IPS-18a (cell line): ENCODE measurements at regions not wholly inside any gene's neighbourhood (a gene's known extent, or its start where the extent isn't known, plus 50 kb on each side); places are given as distances from the start of the nearest gene placed in this dataset.

ENCODE experiments used
- H3K27ac ChIP-seq: one replicate; pipeline ENCODE4 v1.5.1; 2013; ENCODE audit warnings: low read length
- H3K27me3 ChIP-seq: one replicate; pipeline ENCODE4 v1.6.1; 2013; ENCODE audit warnings: mild to moderate bottlenecking, low read length; ENCODE audit not compliant: control insufficient read depth, insufficient read depth
- H3K36me3 ChIP-seq: one replicate; pipeline ENCODE4 v1.6.1; 2013; ENCODE audit warnings: low read depth, low read length; ENCODE audit not compliant: control insufficient read depth
- H3K4me1 ChIP-seq: one replicate; pipeline ENCODE4 v1.6.1; 2013; ENCODE audit warnings: low read depth, low read length; ENCODE audit not compliant: control insufficient read depth
- H3K4me3 ChIP-seq: one replicate; pipeline ENCODE4 v1.5.1; 2013; ENCODE audit warnings: low read length
- H3K9ac ChIP-seq: one replicate; pipeline ENCODE4 v1.6.1; 2013; ENCODE audit warnings: mild to moderate bottlenecking, low read length, moderate library complexity
- H3K9me3 ChIP-seq: one replicate; pipeline ENCODE4 v1.6.1; 2013; ENCODE audit warnings: low read depth, low read length; ENCODE audit not compliant: control insufficient read depth

GRCh38 chr4:114512595-114513295 is 85.9 kb upstream of the UGT8 start:
- Histone ChIP-seq H3K9me3 (no peaks in the 10 kb centered on the region), H3K9ac (no peak overlapping the region), H3K27ac (no peak overlapping the region), H3K27me3 (no peaks in the 10 kb centered on the region), H3K4me3 (no peak overlapping the region), H3K4me1 (peaks cover 5% of the 10 kb centered on the region), H3K36me3 (no peaks in the 10 kb centered on the region)

- H3K36me3 ChIP-seq, result no peaks in the 10 kb centered on the region
- H3K9me3 ChIP-seq, result no peaks in the 10 kb centered on the region
- no peak overlapping the region for H3K9ac ChIP-seq
- H3K4me3 ChIP-seq, result no peak overlapping the region
- H3K4me1 ChIP-seq, result no peaks in the 10 kb centered on the region
- no peak overlapping the region for H3K27ac ChIP-seq
- H3K27me3 ChIP-seq, result no peaks in the 10 kb centered on the region
These were observed 79.2 kb upstream of the UGT8 start for GRCh38 chr4:114519368-114519767.

- H3K9me3 ChIP-seq, result no peaks in the 10 kb centered on the region
- H3K9ac ChIP-seq, result no peak overlapping the region
- H3K27me3 ChIP-seq, result no peaks in the 10 kb centered on the region
- H3K4me3 ChIP-seq, result no peak overlapping the region
- H3K4me1 ChIP-seq, result no peaks in the 10 kb centered on the region
- no peak overlapping the region for H3K27ac ChIP-seq
- H3K36me3 ChIP-seq, result no peaks in the 10 kb centered on the region
These were observed 71.4 kb upstream of the UGT8 start for GRCh38 chr4:114527170-114527569.

- Histone ChIP-seq H3K27me3 (no peaks in the 10 kb centered on the region), H3K27ac (no peak overlapping the region), H3K9me3 (no peaks in the 10 kb centered on the region), H3K9ac (no peak overlapping the region), H3K4me1 (no peaks in the 10 kb centered on the region), H3K4me3 (no peak overlapping the region), H3K36me3 (no peaks in the 10 kb centered on the region)
These were observed 71.0 kb upstream of the UGT8 start for GRCh38 chr4:114527637-114528036.

- Histone ChIP-seq H3K4me1 (no peaks in the 10 kb centered on the region), H3K9me3 (no peaks in the 10 kb centered on the region), H3K36me3 (no peaks in the 10 kb centered on the region), H3K9ac (no peak overlapping the region), H3K4me3 (no peak overlapping the region), H3K27ac (no peak overlapping the region), H3K27me3 (no peaks in the 10 kb centered on the region)
These were observed 62.9 kb upstream of the UGT8 start for GRCh38 chr4:114535725-114536124.

- H3K4me3 ChIP-seq, result no peak overlapping the region
- H3K9ac ChIP-seq, result no peak overlapping the region
- no peak overlapping the region for H3K27ac ChIP-seq
- H3K27me3 ChIP-seq, result no peaks in the 10 kb centered on the region
- H3K36me3 ChIP-seq, result no peaks in the 10 kb centered on the region
- no peaks in the 10 kb centered on the region for H3K9me3 ChIP-seq
- H3K4me1 ChIP-seq, result no peaks in the 10 kb centered on the region
These were observed 61.3 kb upstream of the UGT8 start for GRCh38 chr4:114537352-114537751.

GRCh38 chr4:114538012-114538617 is 60.5 kb upstream of the UGT8 start:
- no peaks in the 10 kb centered on the region for H3K9me3 ChIP-seq
- no peaks in the 10 kb centered on the region for H3K27me3 ChIP-seq
- H3K4me3 ChIP-seq, result no peak overlapping the region
- H3K4me1 ChIP-seq, result no peaks in the 10 kb centered on the region
- H3K36me3 ChIP-seq, result no peaks in the 10 kb centered on the region
- no peak overlapping the region for H3K9ac ChIP-seq
- H3K27ac ChIP-seq, result no peak overlapping the region

GRCh38 chr4:114539985-114540384 is 58.6 kb upstream of the UGT8 start:
- H3K36me3 ChIP-seq, result no peaks in the 10 kb centered on the region
- no peak overlapping the region for H3K27ac ChIP-seq
- no peak overlapping the region for H3K9ac ChIP-seq
- H3K4me1 ChIP-seq, result no peaks in the 10 kb centered on the region
- no peak overlapping the region for H3K4me3 ChIP-seq
- H3K9me3 ChIP-seq, result no peaks in the 10 kb centered on the region
- no peaks in the 10 kb centered on the region for H3K27me3 ChIP-seq

GRCh38 chr4:114547340-114548134 is 51.1 kb upstream of the UGT8 start:
- Histone ChIP-seq H3K9me3 (peaks cover 14% of the 10 kb centered on the region), H3K4me1 (no peaks in the 10 kb centered on the region), H3K4me3 (no peak overlapping the region), H3K36me3 (no peaks in the 10 kb centered on the region), H3K9ac (no peak overlapping the region), H3K27me3 (no peaks in the 10 kb centered on the region), H3K27ac (no peak overlapping the region)
